ENCODE measurements at regions not wholly inside any gene's neighbourhood (a gene's known extent, or its start where the extent isn't known, plus 50 kb on each side); places are given as distances from the start of the nearest gene placed in this dataset.

DNA sequence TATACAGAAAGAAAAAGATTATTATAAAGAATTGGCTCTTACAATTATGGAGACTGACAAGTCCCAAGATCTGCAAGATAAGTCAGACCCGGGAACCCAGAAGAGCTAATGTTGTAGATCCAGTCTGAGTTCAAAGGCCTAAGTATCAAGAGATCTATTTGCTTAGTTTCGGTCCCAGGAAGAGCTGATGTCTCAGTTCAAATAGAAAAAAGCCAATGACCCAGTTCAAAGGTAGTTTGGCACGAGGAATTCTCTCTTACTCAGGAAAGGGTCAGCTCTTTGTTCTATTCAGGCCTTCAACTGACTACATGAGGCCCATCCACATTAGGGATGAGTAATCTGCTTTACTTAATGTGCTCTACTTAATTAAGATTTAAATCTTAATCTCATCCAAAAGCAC is 128.3 kb upstream of the PLCXD3 start:
- no peak for TF ChIP-seq ATF3 (IDR thresholded peaks at IDR 0.05)
- no peak for TF ChIP-seq CTCF (IDR thresholded peaks at IDR 0.05; ENCODE audit: low read depth, low read length, missing input control)
- TF ChIP-seq HNF4A (conservative IDR thresholded peaks at IDR 0.05): peak; percentile 95 to 97
- peak; percentile 81 to 85 for TF ChIP-seq JUND (IDR thresholded peaks at IDR 0.05)
- peak; percentile 32 to 38 for TF ChIP-seq RAD21 (IDR thresholded peaks at IDR 0.05)
- TF ChIP-seq MAX (IDR thresholded peaks at IDR 0.05): peak; percentile 74
- no peak for TF ChIP-seq NR2F2 (IDR thresholded peaks at IDR 0.05)
- peak; percentile 50 for TF ChIP-seq YY1 (IDR thresholded peaks at IDR 0.05)
- no peak for TF ChIP-seq TAF1 (conservative IDR thresholded peaks at IDR 0.05)
- TF ChIP-seq FOXA1 (IDR thresholded peaks at IDR 0.05): no peak
- peak; percentile 72 for TF ChIP-seq REST (IDR thresholded peaks at IDR 0.05)
- TF ChIP-seq EGR1 (IDR thresholded peaks at IDR 0.05; ENCODE audit: low read depth in 2 of 2): peak in 1 of 2 donors; percentile 40
- peak in 1 of 2 donors; percentile 29 for TF ChIP-seq GABPA (IDR thresholded peaks at IDR 0.05 in 1 of 2, conservative IDR thresholded peaks at IDR 0.05 in 1 of 2)
- peak; percentile 61 for TF ChIP-seq FOXA2 (IDR thresholded peaks at IDR 0.05)

All from liver (tissue), 3 donors.